ENCODE measurements at regions not wholly inside any gene's neighbourhood (a gene's known extent, or its start where the extent isn't known, plus 50 kb on each side); places are given as distances from the start of the nearest gene placed in this dataset.

- TF ChIP-seq CTCF (IDR thresholded peaks at IDR 0.05; ENCODE audit: low read depth, low read length) (no peak), EZH2phosphoT487 (IDR thresholded peaks at IDR 0.05; ENCODE audit: low read depth) (no peak)
Measured at GRCh38 chr3:27638594-27638993, 83.5 kb downstream of the EOMES start.

Data from OCI-LY3 (cell line).